ENCODE measurements at regions not wholly inside any gene's neighbourhood (a gene's known extent, or its start where the extent isn't known, plus 50 kb on each side); places are given as distances from the start of the nearest gene placed in this dataset.
"Not testable (repeated sequence)": the region's sequence is repeated elsewhere in the genome, so short reads cannot be mapped to it uniquely, and the experiment has no call there.

DNA sequence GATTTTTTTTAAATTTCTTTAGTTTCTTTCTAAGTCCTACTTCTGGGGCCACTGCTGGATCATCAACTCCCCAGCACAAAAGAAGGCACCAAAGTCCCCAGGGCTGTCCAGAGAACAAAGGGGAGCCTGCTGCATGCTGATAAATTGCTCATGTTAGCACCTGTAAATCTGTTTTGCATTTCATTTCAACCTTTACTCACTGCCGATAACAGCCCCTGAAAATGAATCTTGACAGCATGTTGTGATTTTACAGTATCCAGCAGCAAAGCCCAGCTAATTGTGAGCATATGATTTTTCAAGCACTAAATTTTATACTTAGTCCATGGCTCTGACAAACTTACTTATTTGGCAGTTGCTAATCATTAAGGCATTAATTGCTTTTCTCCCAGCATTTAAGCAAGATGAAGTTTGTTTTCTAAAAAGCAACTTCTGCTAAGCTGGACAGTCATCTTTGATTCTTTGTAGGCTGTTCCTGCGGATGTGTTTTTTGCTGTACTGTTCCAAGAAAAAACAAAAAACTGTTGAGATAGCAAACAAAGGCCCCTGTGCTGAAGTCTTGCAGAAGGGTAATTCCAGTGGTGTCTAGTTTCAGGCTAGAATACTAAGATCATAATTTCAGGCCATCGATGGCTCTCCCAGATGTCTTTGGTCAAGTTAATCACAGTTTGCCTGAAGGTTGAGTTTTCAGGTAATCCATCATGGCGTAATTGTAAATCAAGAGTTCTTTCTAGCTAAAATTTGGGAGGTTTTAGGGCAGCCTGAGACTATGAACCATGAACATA lies 73.1 kb upstream of the GAS1 start:
- Histone ChIP-seq H2AFZ (no peak overlapping the region), H3K79me2 (no peaks in the 10 kb centered on the region), H3K27me3 (no peaks in the 10 kb centered on the region), H3K27ac (no peak overlapping the region), H3K4me2 (no peak overlapping the region), H4K20me1 (ENCODE audit: insufficient read depth, poor library complexity, severe bottlenecking) (no peaks in the 10 kb centered on the region), H3K4me3 (no peak overlapping the region), H3K36me3 (replicated peaks; ENCODE audit: insufficient read depth, low read depth) (no peaks in the 10 kb centered on the region), H3K4me1 (ENCODE audit: insufficient read depth) (no peaks in the 10 kb centered on the region), H3K9me3 (ENCODE audit: low read depth) (no peaks in the 10 kb centered on the region), H3K9me2 (replicated peaks; ENCODE audit: insufficient read depth) (no peaks in the 10 kb centered on the region)
- no peak for DNase-seq (ENCODE audit: low spot score)
- TF ChIP-seq EZH2 (IDR thresholded peaks at IDR 0.05; ENCODE audit: borderline replicate concordance) = no peak
- TF ChIP-seq, protein P1, sequence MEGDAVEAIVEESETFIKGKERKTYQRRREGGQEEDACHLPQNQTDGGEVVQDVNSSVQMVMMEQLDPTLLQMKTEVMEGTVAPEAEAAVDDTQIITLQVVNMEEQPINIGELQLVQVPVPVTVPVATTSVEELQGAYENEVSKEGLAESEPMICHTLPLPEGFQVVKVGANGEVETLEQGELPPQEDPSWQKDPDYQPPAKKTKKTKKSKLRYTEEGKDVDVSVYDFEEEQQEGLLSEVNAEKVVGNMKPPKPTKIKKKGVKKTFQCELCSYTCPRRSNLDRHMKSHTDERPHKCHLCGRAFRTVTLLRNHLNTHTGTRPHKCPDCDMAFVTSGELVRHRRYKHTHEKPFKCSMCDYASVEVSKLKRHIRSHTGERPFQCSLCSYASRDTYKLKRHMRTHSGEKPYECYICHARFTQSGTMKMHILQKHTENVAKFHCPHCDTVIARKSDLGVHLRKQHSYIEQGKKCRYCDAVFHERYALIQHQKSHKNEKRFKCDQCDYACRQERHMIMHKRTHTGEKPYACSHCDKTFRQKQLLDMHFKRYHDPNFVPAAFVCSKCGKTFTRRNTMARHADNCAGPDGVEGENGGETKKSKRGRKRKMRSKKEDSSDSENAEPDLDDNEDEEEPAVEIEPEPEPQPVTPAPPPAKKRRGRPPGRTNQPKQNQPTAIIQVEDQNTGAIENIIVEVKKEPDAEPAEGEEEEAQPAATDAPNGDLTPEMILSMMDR (IDR thresholded peaks at IDR 0.05; ENCODE audit: poor library complexity) = no peak
- no peak for TF ChIP-seq EZH2phosphoT487 (IDR thresholded peaks at IDR 0.05; ENCODE audit: low read depth, severe bottlenecking, unreplicated experiment)
- WGBS (ENCODE audit: low lambda C conversion rate, missing lambda C conversion rate) = 68% methylated on average over 4 of the region's 4 CpGs

DNA sequence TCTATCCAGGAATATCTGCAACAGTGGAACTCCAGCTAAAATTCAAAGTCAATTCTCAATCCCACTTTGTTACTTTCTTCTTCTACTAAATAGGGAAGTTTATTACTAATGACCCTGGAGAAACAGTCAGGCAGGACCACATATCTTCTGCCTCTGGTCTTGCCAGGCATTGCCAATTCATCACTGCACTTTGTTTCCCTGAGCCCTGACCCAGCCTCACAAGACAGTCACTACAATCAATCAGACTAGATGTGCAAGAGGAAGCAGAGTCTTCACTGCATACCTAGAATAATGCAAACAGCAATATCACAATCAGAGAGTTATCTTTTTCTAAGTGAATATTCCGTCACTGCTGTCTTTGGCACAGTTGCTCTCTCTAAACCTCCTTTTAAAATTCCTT lies 74.9 kb upstream of the GAS1 start:
- no peaks in the 10 kb centered on the region for H3K9me3 ChIP-seq (ENCODE audit: low read depth)
- 86% methylated on average over 1 of the region's 1 CpG for WGBS (ENCODE audit: low lambda C conversion rate, missing lambda C conversion rate)

DNA sequence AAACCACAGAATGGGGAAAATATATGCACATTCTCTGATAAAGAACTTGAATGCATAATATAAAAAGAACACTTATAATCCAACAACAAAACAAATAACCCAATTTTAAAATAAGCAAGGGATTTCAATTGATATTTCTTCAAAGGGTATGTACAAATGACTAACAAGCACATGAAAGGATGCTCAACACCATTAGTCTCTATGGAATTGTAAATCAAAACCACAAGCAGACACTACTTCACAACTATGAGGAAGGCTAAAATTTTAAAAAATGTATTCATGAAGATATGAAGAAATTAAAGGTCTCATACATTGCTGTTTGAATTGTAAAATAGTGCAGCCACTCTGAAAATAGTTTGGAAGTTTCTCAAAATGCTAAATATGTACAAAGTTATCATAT lies 78.9 kb upstream of the GAS1 start:
- TF ChIP-seq EZH2 (IDR thresholded peaks at IDR 0.05; ENCODE audit: borderline replicate concordance) (no peak), EZH2phosphoT487 (IDR thresholded peaks at IDR 0.05; ENCODE audit: low read depth, severe bottlenecking, unreplicated experiment) (no peak)
- TF ChIP-seq, protein P1 (IDR thresholded peaks at IDR 0.05; ENCODE audit: poor library complexity) = no peak
- H3K4me2 ChIP-seq = no peak overlapping the region
- no peaks in the 10 kb centered on the region for H3K9me2 ChIP-seq (replicated peaks; ENCODE audit: insufficient read depth)
- no peak overlapping the region for H3K4me3 ChIP-seq
- no peaks in the 10 kb centered on the region for H3K36me3 ChIP-seq (replicated peaks; ENCODE audit: insufficient read depth, low read depth)
- H2AFZ ChIP-seq = no peak overlapping the region
- no peaks in the 10 kb centered on the region for H3K79me2 ChIP-seq
- no peaks in the 10 kb centered on the region for H4K20me1 ChIP-seq (ENCODE audit: insufficient read depth, poor library complexity, severe bottlenecking)
- H3K9me3 ChIP-seq (ENCODE audit: low read depth) = no peaks in the 10 kb centered on the region
- H3K27me3 ChIP-seq = no peaks in the 10 kb centered on the region
- no peaks in the 10 kb centered on the region for H3K4me1 ChIP-seq (ENCODE audit: insufficient read depth)
- DNase-seq (ENCODE audit: low spot score) = no peak
- H3K27ac ChIP-seq = no peak overlapping the region

More for the DNA sequence above, 74.9 kb upstream of the GAS1 start:
- Histone ChIP-seq H3K4me1 (ENCODE audit: insufficient read depth) (no peaks in the 10 kb centered on the region), H3K9me2 (replicated peaks; ENCODE audit: insufficient read depth) (no peaks in the 10 kb centered on the region), H3K27me3 (no peaks in the 10 kb centered on the region), H3K79me2 (no peaks in the 10 kb centered on the region), H3K4me3 (no peak overlapping the region), H2AFZ (no peak overlapping the region), H3K36me3 (replicated peaks; ENCODE audit: insufficient read depth, low read depth) (no peaks in the 10 kb centered on the region), H3K27ac (no peak overlapping the region), H3K4me2 (no peak overlapping the region), H4K20me1 (ENCODE audit: insufficient read depth, poor library complexity, severe bottlenecking) (no peaks in the 10 kb centered on the region)
- no peak for DNase-seq (ENCODE audit: low spot score)
- TF ChIP-seq EZH2phosphoT487 (IDR thresholded peaks at IDR 0.05; ENCODE audit: low read depth, severe bottlenecking, unreplicated experiment) (no peak), EZH2 (IDR thresholded peaks at IDR 0.05; ENCODE audit: borderline replicate concordance) (no peak)
- TF ChIP-seq, protein P1 (IDR thresholded peaks at IDR 0.05; ENCODE audit: poor library complexity) = no peak

DNA sequence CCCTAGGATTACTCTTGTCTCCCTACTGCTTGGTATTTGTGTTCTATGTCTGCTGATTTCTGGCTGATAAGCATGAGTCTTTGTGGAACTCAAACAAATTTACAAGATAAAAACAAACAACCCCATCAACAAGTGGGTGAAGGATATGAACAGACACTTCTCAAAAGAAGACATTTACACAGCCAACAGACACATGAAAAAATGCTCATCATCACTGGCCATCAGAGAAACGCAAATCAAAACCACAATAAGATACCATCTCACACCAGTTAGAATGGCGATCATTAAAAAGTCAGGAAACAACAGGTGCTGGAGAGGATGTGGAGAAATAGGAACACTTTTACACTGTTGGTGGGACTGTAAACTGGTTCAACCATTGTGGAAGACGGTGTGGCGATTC lies 81.5 kb upstream of the GAS1 start:
- not testable (repeated sequence) for H3K9me2 ChIP-seq (replicated peaks; ENCODE audit: insufficient read depth); H4K20me1 ChIP-seq (ENCODE audit: insufficient read depth, poor library complexity, severe bottlenecking); DNase-seq (ENCODE audit: low spot score); H3K36me3 ChIP-seq (replicated peaks; ENCODE audit: insufficient read depth, low read depth); H3K27me3 ChIP-seq; H3K79me2 ChIP-seq; H3K27ac ChIP-seq; H3K4me1 ChIP-seq (ENCODE audit: insufficient read depth); H3K4me2 ChIP-seq; H2AFZ ChIP-seq; H3K9me3 ChIP-seq (ENCODE audit: low read depth); H3K4me3 ChIP-seq
- WGBS (ENCODE audit: low lambda C conversion rate, missing lambda C conversion rate) = 93% methylated on average over 4 of the region's 4 CpGs
